Tibial artery (tissue), 4 donors: ENCODE measurements at regions not wholly inside any gene's neighbourhood (a gene's known extent, or its start where the extent isn't known, plus 50 kb on each side); places are given as distances from the start of the nearest gene placed in this dataset.

Experiments
- DNase-seq, 2 donors: peaks; one replicate each; pipeline ENCODE4 v3.0.0-alpha.2; 2019
- H3K27ac ChIP-seq, 2 donors: fragments of 200-600 bp; sonication (generic) in 1 of 2; 1 replicate in 1 of 2; 2 replicates in 1 of 2; pipeline ENCODE4 v1.5.1; 2018 to 2019; ENCODE audit warnings: mild to moderate bottlenecking in 1 of 2
- H3K27me3 ChIP-seq, 2 donors: fragments of 200-600 bp; sonication (generic) in 1 of 2; one replicate each; pipeline versions ENCODE4 v1.5.1 to v1.6.0; 2016 to 2019
- H3K36me3 ChIP-seq, 3 donors: fragments of 200-600 bp; sonication (generic) in 2 of 3; one replicate each; pipeline ENCODE4 v1.5.1; 2016 to 2019; ENCODE audit warnings: mild to moderate bottlenecking in 2 of 3
- H3K4me1 ChIP-seq, 4 donors: fragments of 200-600 bp; sonication (generic) in 2 of 4; 1 replicate in 3 of 4; 2 replicates in 1 of 4; pipeline ENCODE4 v1.5.1; 2016 to 2019
- H3K4me3 ChIP-seq, 2 donors: fragments of 200-600 bp; sonication (generic) in 1 of 2; 1 replicate in 1 of 2; 2 replicates in 1 of 2; pipeline ENCODE4 v1.5.1; 2018 to 2019; ENCODE audit warnings: mild to moderate bottlenecking in 2 of 2
- H3K9me3 ChIP-seq, 3 donors: fragments of 200-600 bp; sonication (generic) in 1 of 3; one replicate each; pipeline ENCODE4 v1.5.1; 2016 to 2019
- intact Hi-C: fragments of 100-400 bp; cut with DNase I; formaldehyde crosslinking; loops from one replicate; pipeline ENCODE4 v1.15.0; 2023; ENCODE audit warnings: low total_unique reads
- TF ChIP-seq, protein P1 (sequence below), 2 experiments: fragments of 200-600 bp in 1 of 2; fragments of 450-650 bp in 1 of 2; IDR thresholded peaks; one replicate each; pipeline ENCODE4 v1.5.1; 2017 to 2019; ENCODE audit warnings: antibody characterized with exemption in 2 of 2, mild to moderate bottlenecking in 1 of 2, moderate library complexity in 1 of 2

DNA sequence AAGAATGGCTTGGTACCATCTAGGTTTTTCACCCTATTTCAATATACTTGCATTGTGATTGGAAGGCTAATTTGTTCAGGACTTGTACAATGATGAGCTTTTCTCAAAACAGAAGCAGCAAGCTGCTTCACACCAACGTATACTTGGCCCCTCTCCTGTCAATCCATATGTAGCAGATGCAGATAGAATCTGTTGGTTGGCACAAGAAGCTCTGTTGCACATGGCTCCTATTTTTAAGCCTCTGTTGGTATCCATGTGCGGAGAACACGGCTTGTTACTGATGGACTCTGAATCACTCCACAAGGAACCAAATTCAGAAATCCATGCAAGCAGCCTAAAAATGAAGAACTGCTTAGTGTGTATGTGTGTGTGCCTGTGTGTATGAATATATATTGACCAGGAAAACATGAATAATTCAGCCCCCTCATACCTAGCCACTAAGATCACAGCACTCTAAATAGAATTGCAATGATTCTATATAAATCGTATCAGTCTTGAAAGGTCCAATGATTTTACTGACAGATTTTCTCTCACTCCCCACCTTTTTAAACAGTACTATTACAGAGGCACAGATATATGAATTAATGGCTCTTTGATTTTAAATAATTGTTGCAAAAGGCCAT lies 258.4 kb upstream of the DPYD start:
- no peaks in the 10 kb centered on the region for H3K9me3 ChIP-seq
- no peaks in the 10 kb centered on the region for H3K27me3 ChIP-seq
- intact Hi-C loops = no loop called here
- TF ChIP-seq, protein P1, sequence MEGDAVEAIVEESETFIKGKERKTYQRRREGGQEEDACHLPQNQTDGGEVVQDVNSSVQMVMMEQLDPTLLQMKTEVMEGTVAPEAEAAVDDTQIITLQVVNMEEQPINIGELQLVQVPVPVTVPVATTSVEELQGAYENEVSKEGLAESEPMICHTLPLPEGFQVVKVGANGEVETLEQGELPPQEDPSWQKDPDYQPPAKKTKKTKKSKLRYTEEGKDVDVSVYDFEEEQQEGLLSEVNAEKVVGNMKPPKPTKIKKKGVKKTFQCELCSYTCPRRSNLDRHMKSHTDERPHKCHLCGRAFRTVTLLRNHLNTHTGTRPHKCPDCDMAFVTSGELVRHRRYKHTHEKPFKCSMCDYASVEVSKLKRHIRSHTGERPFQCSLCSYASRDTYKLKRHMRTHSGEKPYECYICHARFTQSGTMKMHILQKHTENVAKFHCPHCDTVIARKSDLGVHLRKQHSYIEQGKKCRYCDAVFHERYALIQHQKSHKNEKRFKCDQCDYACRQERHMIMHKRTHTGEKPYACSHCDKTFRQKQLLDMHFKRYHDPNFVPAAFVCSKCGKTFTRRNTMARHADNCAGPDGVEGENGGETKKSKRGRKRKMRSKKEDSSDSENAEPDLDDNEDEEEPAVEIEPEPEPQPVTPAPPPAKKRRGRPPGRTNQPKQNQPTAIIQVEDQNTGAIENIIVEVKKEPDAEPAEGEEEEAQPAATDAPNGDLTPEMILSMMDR (IDR thresholded peaks at IDR 0.05) = no peak
- no peaks in the 10 kb centered on the region for H3K36me3 ChIP-seq
- H3K27ac ChIP-seq = no peak overlapping the region
- no peak for DNase-seq
- H3K4me1 ChIP-seq = no peaks in the 10 kb centered on the region
- no peak overlapping the region for H3K4me3 ChIP-seq

DNA sequence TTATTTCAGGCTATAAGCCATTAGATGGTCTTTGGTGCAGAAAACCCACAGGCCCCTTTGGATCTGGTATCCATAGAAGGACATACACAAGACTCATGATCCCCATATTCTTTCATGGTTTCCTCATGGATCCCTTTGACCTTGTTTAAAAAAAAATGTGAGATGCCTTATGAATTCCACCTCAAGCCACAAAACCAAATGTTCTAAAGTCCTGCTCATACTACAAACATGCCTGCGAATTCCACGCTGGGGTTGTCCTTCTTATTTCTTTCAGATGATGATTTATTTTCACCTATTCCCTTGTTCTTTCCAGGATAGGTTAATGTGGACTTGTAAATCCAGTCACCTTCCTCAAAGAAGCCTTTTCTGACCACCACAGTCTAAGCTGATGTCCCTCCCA lies 256.9 kb upstream of the DPYD start:
- Histone ChIP-seq H3K9me3 (no peaks in the 10 kb centered on the region), H3K27me3 (no peaks in the 10 kb centered on the region), H3K4me3 (no peak overlapping the region), H3K4me1 (no peaks in the 10 kb centered on the region), H3K36me3 (no peaks in the 10 kb centered on the region), H3K27ac (no peak overlapping the region)
- TF ChIP-seq, protein P1 (IDR thresholded peaks at IDR 0.05) = no peak
- DNase-seq = no peak
- intact Hi-C loops = no loop called here

DNA sequence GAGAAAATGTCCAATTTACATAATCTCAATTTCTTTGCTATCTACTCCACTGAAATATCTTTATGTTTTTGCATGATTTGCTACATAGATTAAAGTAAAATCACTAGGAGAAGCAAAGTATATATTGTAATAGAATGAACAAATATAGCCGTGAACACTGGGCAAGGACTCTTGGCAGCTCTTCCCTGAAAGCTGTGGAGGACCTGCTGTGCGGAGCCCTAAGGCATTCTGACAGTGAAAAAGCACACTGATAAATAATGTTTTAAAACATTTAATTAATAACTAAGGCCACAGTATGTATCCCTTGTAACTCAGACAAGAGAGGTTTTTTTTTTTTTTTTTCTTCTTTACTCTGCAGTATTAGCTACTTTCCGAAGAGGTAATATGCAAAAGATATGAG lies 256.1 kb upstream of the DPYD start:
- Histone ChIP-seq H3K9me3 (no peaks in the 10 kb centered on the region), H3K4me3 (no peak overlapping the region), H3K27me3 (no peaks in the 10 kb centered on the region), H3K4me1 (no peaks in the 10 kb centered on the region), H3K27ac (no peak overlapping the region), H3K36me3 (no peaks in the 10 kb centered on the region)
- TF ChIP-seq, protein P1 (IDR thresholded peaks at IDR 0.05) = no peak
- intact Hi-C loops = no loop called here
- DNase-seq = no peak

DNA sequence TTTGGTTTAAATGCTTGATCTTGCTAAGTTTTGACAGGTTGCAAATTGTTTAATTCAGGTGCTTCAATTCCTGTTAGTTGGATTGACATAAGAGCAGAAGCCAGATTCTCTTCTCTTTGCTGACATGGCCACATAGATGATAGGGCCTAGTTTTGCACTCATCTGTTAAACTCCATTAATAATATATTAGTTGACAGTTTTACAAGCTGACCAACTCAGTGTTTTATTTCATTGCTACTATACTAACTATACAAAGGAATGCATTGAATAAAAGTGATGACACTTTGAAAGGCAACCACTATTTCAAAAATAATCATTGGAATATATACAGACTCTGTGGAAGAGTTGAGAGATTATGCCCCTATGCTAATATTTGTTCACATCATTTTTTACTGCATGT lies 255.6 kb upstream of the DPYD start:
- H3K4me1 ChIP-seq = no peaks in the 10 kb centered on the region
- H3K27ac ChIP-seq = no peak overlapping the region
- no peaks in the 10 kb centered on the region for H3K27me3 ChIP-seq
- TF ChIP-seq, protein P1 (IDR thresholded peaks at IDR 0.05) = no peak
- H3K9me3 ChIP-seq = no peaks in the 10 kb centered on the region
- intact Hi-C loops = no loop called here
- DNase-seq = no peak
- no peak overlapping the region for H3K4me3 ChIP-seq
- no peaks in the 10 kb centered on the region for H3K36me3 ChIP-seq

DNA sequence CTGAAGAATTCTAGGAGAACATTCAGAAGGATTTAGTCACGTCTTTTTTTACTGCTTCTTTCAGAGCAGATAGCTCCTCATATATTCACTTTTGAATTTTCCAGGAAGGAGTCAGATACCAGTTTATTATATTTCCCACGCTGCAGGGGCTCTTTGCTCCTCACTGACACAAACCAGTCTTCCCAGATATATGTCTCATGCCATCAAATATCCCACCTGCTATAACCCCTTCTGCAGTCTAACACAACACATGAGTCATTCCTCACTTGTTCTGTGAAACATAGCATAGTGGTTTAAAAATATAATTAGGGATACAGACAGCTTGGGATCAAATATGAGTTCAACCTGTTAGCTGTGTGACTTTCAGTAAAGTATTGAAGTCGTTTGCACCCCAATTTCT lies 251.7 kb upstream of the DPYD start:
- Histone ChIP-seq H3K27me3 (no peaks in the 10 kb centered on the region), H3K9me3 (no peaks in the 10 kb centered on the region), H3K27ac (no peak overlapping the region), H3K4me1 (no peaks in the 10 kb centered on the region), H3K4me3 (no peak overlapping the region), H3K36me3 (no peaks in the 10 kb centered on the region)
- DNase-seq = no peak
- TF ChIP-seq, protein P1 (IDR thresholded peaks at IDR 0.05) = no peak
- intact Hi-C loops = no loop called here

DNA sequence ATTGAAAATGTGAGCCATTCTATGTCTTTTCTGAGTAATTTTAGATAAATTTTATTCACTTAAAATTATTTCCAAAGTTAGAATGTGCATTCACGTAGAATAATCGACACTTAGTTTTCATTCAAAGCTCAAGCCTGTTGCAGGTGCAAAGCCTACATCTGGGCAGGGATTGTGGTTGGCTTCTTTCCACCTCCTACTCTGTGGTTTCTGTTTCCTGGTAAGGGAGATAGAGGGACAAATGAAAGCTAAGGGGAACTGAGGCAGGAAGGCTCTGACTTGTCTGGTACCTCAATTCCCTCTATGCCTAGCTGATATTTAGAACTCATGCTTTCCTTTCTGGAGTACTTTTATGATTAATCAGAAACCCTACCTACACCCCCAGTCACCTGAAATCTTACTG lies 251.2 kb upstream of the DPYD start:
- DNase-seq = no peak
- no peaks in the 10 kb centered on the region for H3K36me3 ChIP-seq
- intact Hi-C loops = no loop called here
- H3K27ac ChIP-seq = no peak overlapping the region
- TF ChIP-seq, protein P1 (IDR thresholded peaks at IDR 0.05) = no peak
- H3K4me1 ChIP-seq = no peaks in the 10 kb centered on the region
- H3K4me3 ChIP-seq = no peak overlapping the region
- no peaks in the 10 kb centered on the region for H3K9me3 ChIP-seq
- H3K27me3 ChIP-seq = no peaks in the 10 kb centered on the region
